GM21390 (cell line): ENCODE measurements at regions not wholly inside any gene's neighbourhood (a gene's known extent, or its start where the extent isn't known, plus 50 kb on each side); places are given as distances from the start of the nearest gene placed in this dataset.

ENCODE experiments used
- ATAC-seq: cut with Tn5 transposase; IDR thresholded peaks from one replicate; pipeline ENCODE4 v1.9.1; 2021; ENCODE audit not compliant: unreplicated experiment

DNA sequence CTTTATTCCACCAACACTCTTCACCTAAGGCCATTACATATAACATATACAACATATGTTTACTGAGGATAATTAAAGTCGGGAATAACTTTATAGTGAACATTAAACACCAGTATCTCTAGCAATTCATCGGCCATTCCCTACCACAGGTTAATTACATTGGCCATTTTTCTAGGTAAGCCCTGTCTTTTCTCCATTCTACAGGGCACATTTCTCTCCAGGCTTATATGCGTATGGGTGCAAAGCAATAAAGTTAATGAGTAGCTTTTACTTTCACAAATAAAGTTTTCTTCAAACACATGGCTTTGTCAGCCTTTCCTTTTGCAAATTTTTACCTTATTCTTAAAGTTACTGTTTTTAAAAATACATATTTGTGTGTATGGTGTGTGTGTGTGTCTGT, 111.9 kb upstream of the IQCM start:
- ATAC-seq = no peak

- no peak for ATAC-seq
Observed at GRCh38 chr4:149928507-149928906, 112.9 kb upstream of the IQCM start.

DNA sequence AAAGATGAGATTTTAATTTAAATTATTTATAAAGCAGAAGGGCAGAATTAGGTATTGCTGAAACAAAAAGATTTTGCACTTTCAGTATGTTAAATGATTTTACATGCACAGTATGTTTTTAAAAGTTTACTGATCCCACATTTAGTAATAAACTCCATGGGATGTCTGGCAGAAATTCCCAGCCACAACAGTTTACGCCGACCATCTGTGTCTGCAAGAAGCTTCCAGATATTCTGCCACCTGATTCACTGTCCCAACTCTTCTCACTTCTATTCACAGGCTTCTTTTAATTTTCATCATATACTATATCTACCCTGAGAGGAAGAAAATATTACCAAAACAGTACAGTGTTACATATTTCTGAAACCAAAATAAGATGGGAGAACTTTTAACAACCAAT, 115.8 kb upstream of the IQCM start:
- no peak for ATAC-seq

- ATAC-seq = no peak
Observed at GRCh38 chr4:149932188-149932587, 116.5 kb upstream of the IQCM start.

GRCh38 chr4:149933120-149933519, 117.5 kb upstream of the IQCM start:
- no peak for ATAC-seq

- ATAC-seq = no peak
Observed at GRCh38 chr4:149933883-149934282, 118.2 kb upstream of the IQCM start.

DNA sequence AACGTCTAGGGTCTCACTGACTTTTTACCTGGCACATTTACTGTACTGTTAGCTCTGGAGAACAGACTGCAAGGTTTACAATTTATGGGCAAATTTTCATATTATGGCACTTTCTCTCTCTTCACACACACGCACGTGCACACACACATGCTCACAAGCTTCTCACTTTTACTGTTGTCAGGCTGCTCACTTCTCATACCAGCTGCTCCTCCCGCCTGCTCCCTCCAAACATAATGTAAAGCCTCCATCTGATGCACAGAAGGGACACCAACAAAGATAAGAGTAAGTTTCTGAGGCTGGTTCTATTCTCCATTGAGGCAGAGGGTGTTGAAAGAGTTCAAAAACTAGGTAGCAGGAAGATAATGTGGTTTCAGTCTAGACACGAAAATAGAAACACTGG, 128.9 kb upstream of the DCLK2 start:
- no peak for ATAC-seq

DNA sequence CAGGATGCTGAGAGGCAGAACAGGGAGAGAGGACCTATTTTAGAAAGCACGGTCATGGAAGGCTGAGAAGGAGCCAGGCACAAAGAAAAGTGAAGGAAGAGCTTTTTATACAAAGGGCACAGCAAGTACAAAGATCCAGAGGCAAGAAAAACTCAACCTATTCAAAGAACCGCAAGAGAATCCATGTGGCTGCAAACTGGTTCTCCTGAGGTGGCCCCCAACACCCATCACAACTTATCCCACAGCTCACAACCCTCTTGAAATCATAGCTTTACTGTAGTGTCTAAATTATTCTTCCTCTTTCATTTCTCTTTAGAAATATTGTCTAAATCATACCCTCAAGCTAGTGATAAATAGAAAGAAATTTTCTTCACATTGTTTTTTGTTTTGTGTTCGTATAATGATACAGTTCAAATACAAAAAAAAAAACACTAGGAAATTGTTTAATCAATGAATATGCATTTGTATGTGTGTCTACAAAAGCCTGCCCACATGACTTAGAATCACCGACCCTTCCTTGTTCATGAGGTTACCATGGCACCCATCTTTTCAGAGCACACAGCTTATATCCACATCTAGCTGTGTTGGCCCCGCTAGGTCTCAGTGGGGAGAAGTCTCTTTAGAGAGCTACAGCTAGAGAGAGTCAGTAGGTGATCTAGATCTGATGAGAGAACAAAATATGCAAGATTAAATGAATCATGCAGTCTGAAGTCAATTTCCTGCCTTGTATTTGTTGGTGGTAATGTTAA, 126.9 kb upstream of the DCLK2 start:
- no peak for ATAC-seq

DNA sequence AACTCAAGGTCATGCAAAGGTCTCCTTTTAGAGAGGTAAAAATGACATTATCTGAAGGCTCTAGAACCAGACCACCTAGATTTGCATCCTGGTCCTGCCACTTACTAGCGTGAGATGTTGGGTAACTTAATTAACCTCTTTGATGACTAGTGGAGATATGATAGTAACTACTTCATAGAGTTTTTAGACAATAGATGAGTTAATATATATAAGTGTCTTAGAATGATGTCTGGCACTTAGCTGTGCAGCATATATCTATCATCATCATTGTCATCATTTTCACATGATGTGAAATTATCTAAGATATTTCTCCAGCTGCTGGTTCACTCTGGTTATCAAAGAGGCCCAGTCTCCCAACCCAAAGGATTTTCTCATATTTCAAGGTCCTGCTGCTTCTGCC, 126.1 kb upstream of the DCLK2 start:
- no peak for ATAC-seq

DNA sequence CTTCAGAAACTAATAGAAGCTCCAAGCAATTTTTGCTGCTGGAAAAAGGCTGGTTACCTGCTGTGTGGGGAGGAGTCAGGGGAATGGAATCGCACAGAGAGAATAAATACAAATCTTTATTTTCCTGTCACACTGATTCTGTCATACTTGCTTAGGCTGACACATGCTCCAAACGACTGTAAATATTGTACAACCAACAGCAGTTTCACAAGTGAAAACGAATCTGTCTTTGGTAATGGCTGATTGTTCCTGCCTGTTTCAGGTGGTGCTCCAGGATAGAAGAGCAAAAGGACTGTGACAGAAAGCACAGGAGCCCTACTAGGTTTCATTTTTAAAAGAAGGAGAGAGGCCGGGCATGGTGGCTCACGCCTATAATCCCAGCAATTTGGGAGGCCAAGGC, 125.5 kb upstream of the DCLK2 start:
- no peak for ATAC-seq

- ATAC-seq = no peak
Observed at GRCh38 chr4:149955780-149956390, 122.4 kb upstream of the DCLK2 start.

DNA sequence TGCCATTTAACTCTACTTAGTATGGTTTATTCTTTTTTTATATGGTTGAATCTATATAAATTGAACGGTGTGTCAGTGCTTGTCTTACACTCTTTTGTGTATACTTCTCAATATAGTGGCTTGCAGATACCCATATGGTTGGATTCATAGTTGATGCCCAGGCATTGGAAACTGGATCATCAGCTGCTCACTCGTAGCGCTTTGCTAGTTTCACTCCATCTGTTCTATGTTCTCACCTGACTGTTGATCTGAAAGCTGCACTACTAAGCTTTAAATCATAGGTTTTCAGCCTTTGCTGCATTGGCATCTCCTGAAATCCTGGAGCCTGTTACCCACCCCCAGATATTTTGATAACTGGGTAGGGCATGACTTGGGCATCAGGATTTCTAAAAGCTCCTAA, 121.6 kb upstream of the DCLK2 start:
- no peak for ATAC-seq

DNA sequence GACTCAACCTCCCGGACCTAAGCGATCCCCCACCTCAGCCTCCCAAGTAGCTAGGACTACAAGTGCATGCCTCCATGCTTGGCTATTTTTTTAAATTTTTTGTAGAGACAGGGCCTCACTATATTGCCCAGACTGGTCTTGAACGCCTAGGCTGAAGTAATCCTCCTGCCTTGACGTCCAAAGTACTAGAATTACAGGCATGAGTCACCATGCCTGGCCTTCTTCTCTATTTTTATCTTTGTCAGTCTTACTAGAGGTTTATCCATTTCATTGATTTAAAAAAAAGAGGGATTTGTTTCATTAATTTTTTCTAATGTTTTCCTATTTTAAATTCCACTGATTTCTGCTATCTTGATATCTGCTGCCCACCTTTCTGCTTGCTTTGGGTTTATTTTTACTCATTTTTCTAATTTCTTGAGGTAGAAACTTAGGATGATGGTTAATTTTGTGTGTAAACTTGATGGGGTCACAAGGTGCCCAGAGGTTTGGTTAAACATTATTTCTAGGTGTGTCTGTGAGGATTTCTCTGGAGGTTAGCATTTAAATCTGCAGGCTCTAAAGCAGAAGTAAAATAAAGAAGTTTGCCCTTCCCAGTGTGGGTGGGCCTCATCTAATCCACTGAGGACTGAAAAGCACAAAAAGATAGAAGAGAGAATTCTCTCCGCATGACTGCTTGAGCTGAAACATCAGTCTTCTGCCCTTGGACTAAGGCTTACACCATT, 116.2 kb upstream of the DCLK2 start:
- no peak for ATAC-seq

- ATAC-seq = no peak
Observed at GRCh38 chr4:149964001-149964796, 114.0 kb upstream of the DCLK2 start.

GRCh38 chr4:149965206-149965605, 113.0 kb upstream of the DCLK2 start:
- no peak for ATAC-seq

GRCh38 chr4:149972407-149972806, 105.8 kb upstream of the DCLK2 start:
- no peak for ATAC-seq

GRCh38 chr4:149973181-149973580, 105.1 kb upstream of the DCLK2 start:
- ATAC-seq = no peak

DNA sequence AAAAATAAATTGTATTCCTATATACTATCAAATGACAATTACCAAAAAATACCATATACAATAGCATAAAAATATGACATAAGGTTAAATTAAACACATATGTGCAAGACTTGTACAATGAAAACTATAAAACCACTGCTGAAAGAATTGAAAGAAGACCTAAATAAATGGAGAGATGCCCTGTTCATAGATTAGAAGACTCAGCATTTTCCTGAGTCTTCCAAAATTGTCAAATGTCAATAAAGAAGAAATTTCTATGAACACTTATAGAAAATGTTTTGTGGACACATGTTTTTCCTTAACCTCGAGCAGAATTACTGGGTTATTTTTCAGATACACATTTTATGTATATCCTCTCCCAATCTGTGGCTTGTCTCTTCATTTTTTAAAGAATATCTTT, 103.1 kb upstream of the DCLK2 start:
- no peak for ATAC-seq

DNA sequence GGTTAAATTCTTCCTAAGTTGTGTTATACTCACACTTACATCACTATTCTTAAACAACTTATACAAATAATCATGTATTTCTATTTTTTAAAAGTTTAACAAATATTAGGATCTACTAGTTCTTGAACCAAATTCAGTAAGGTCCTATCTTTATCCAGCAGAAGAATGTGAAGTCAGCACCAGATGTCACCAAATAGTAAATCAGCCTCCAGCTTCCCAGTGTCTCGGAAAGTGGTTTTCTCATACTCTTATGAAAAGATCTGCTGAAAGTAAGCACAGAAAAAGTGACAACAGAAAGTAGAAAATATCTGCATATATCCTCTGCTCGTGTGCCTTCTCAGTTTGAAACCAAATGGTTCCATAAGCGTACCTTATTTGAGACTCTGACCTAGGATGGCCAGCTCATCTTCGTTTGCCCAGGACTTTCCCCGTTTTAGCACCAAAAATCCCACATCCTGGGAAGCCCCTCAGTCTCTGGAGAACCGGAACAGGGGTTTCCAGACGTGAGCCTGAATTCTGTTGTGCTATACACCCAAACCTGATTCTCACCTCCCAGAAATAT, 98.0 kb upstream of the DCLK2 start:
- no peak for ATAC-seq

DNA sequence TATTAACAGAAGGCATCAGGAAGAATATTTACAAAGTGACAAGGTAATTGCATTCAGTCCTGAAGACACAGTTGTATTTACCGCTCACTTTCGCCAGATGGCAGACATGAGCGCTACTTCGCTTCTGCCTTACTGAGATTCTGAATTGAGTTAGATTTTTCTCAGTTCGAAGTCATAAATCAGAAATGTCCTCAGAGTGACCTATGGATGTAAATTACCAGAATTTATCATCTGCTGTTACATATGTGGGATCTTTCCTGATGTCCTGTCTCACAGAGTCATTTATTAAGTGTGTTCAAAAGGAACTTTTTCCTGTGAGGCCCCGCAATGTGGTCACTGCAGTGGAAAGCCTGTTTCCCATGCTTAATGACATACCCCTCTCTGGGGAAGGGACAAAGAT, 97.3 kb upstream of the DCLK2 start:
- peak; percentile 85 for ATAC-seq

GRCh38 chr4:149983401-149983800, 94.8 kb upstream of the DCLK2 start:
- no peak for ATAC-seq
